CD4-positive, alpha-beta T cell treated with Interleukin-17A for 1 hour (primary cell): ENCODE measurements at regions not wholly inside any gene's neighbourhood (a gene's known extent, or its start where the extent isn't known, plus 50 kb on each side); places are given as distances from the start of the nearest gene placed in this dataset.

Experiments
- DNase-seq: peaks from one replicate; pipeline ENCODE4 v3.0.0-alpha.2; 2020

- DNase-seq: no peak
Observed at GRCh38 chr13:79749984-79750551, 269.1 kb downstream of the NDFIP2 start.

- DNase-seq: no peak
Observed at GRCh38 chr13:79749566-79749965, 268.6 kb downstream of the NDFIP2 start.

GRCh38 chr13:79745081-79745480 is 264.1 kb downstream of the NDFIP2 start:
- no peak for DNase-seq

- no peak for DNase-seq
Observed at GRCh38 chr13:79742923-79743322, 262.0 kb downstream of the NDFIP2 start.

- no peak for DNase-seq
Observed at GRCh38 chr13:79740991-79741390, 260.0 kb downstream of the NDFIP2 start.

- DNase-seq: no peak
Observed at GRCh38 chr13:79736356-79736755, 255.4 kb downstream of the NDFIP2 start.

GRCh38 chr13:79735228-79735627 is 254.3 kb downstream of the NDFIP2 start:
- DNase-seq: no peak

- no peak for DNase-seq
Observed at GRCh38 chr13:79727086-79727485, 246.1 kb downstream of the NDFIP2 start.

GRCh38 chr13:79725841-79726240 is 244.9 kb downstream of the NDFIP2 start:
- no peak for DNase-seq

- DNase-seq: no peak
Observed at GRCh38 chr13:79724348-79725103, 243.6 kb downstream of the NDFIP2 start.

GRCh38 chr13:79723519-79724024 is 242.6 kb downstream of the NDFIP2 start:
- no peak for DNase-seq

- DNase-seq: no peak
Observed at GRCh38 chr13:79722885-79723445, 242.0 kb downstream of the NDFIP2 start.

GRCh38 chr13:79716191-79716590 is 235.2 kb downstream of the NDFIP2 start:
- no peak for DNase-seq

GRCh38 chr13:79711631-79712030 is 230.7 kb downstream of the NDFIP2 start:
- no peak for DNase-seq

- DNase-seq: no peak
Observed at GRCh38 chr13:79710376-79710775, 229.4 kb downstream of the NDFIP2 start.

- DNase-seq: no peak
Observed at GRCh38 chr13:79709471-79709870, 228.5 kb downstream of the NDFIP2 start.

GRCh38 chr13:79703772-79704171 is 222.8 kb downstream of the NDFIP2 start:
- no peak for DNase-seq

- DNase-seq: no peak
Observed at GRCh38 chr13:79695754-79696153, 214.8 kb downstream of the NDFIP2 start.

- no peak for DNase-seq
Observed at GRCh38 chr13:79692846-79693245, 211.9 kb downstream of the NDFIP2 start.

- DNase-seq: no peak
Observed at GRCh38 chr13:79691826-79692225, 210.9 kb downstream of the NDFIP2 start.

GRCh38 chr13:79688741-79689140 is 207.8 kb downstream of the NDFIP2 start:
- no peak for DNase-seq

GRCh38 chr13:79686441-79686840 is 205.5 kb downstream of the NDFIP2 start:
- no peak for DNase-seq

GRCh38 chr13:79684371-79684770 is 203.4 kb downstream of the NDFIP2 start:
- DNase-seq: no peak

GRCh38 chr13:79682164-79682563 is 201.2 kb downstream of the NDFIP2 start:
- DNase-seq: no peak
